Lower leg skin (tissue), 4 donors: ENCODE measurements at regions not wholly inside any gene's neighbourhood (a gene's known extent, or its start where the extent isn't known, plus 50 kb on each side); places are given as distances from the start of the nearest gene placed in this dataset.

Experiments
- DNase-seq, 2 donors: peaks; one replicate each; pipeline ENCODE4 v3.0.0-alpha.2; 2019; ENCODE audit warnings: low spot score in 2 of 2
- H3K4me3 ChIP-seq: fragments of 200-600 bp; sonication (generic); 2 replicates; pipeline ENCODE4 v1.5.1; 2017; ENCODE audit warnings: mild to moderate bottlenecking, low read depth; ENCODE audit not compliant: poor library complexity, severe bottlenecking
- CTCF ChIP-seq, 3 donors: fragments of 450-650 bp; IDR thresholded peaks; one replicate each; pipeline ENCODE4 v1.5.1; 2016; ENCODE audit warnings: antibody characterized with exemption in 3 of 3, mild to moderate bottlenecking in 3 of 3, moderate library complexity in 2 of 3
- POLR2A ChIP-seq, 2 donors: fragments of 450-650 bp; IDR thresholded peaks; one replicate each; pipeline ENCODE4 v1.6.1; 2016 to 2017; ENCODE audit warnings: antibody characterized with exemption in 2 of 2, mild to moderate bottlenecking in 1 of 2, moderate library complexity in 1 of 2
- WGBS, 2 donors: methylation state at CpG; one replicate each; pipeline ENCODE4 v1.1.5; 2018; 5-methylcytosine and 5-hydroxymethylcytosine counted together
- intact Hi-C: fragments of 100-400 bp; cut with DNase I; formaldehyde crosslinking; loops from one replicate; pipeline ENCODE4 v1.15.0; 2023; ENCODE audit warnings: low total_unique reads

- no peak overlapping the region for H3K4me3 ChIP-seq
- 87 to 90% methylated on average over 3 of the region's 3 CpGs for WGBS, 2 donors
- no peak for DNase-seq
- TF ChIP-seq CTCF (IDR thresholded peaks at IDR 0.05) (no peak), POLR2A (IDR thresholded peaks at IDR 0.05) (no peak)
- intact Hi-C loops, result no loop called here
These were observed 453.2 kb upstream of the PIK3C3 start for GRCh38 chr18:41501848-41502247.

GRCh38 chr18:41499345-41499744 lies 455.7 kb upstream of the PIK3C3 start:
- no peak overlapping the region for H3K4me3 ChIP-seq
- intact Hi-C loops, result no loop called here
- TF ChIP-seq POLR2A (IDR thresholded peaks at IDR 0.05), result no peak
- no peak for TF ChIP-seq CTCF (IDR thresholded peaks at IDR 0.05)
- no peak for DNase-seq
- WGBS, 2 donors, result 59 to 71% methylated on average over 1 of the region's 1 CpG

- 91 to 96% methylated on average over 1 of the region's 1 CpG for WGBS, 2 donors
- DNase-seq, result no peak
- no peak for TF ChIP-seq POLR2A (IDR thresholded peaks at IDR 0.05)
- no peak for TF ChIP-seq CTCF (IDR thresholded peaks at IDR 0.05)
These were observed 464.2 kb upstream of the PIK3C3 start for GRCh38 chr18:41490861-41491260.

GRCh38 chr18:41486575-41486974 lies 468.5 kb upstream of the PIK3C3 start:
- 52 to 62% methylated on average over 1 of the region's 1 CpG for WGBS, 2 donors
- DNase-seq, result no peak
- TF ChIP-seq CTCF (IDR thresholded peaks at IDR 0.05), result no peak
- TF ChIP-seq POLR2A (IDR thresholded peaks at IDR 0.05), result no peak
- H3K4me3 ChIP-seq, result no peak overlapping the region
- intact Hi-C loops, result no loop called here

More at GRCh38 chr18:41490861-41491260, 464.2 kb upstream of the PIK3C3 start:
- no peak overlapping the region for H3K4me3 ChIP-seq
- intact Hi-C loops, result no loop called here

GRCh38 chr18:41484069-41484468 lies 471.0 kb upstream of the PIK3C3 start:
- intact Hi-C loops, result no loop called here
- H3K4me3 ChIP-seq, result no peak overlapping the region
- TF ChIP-seq POLR2A (IDR thresholded peaks at IDR 0.05) (no peak), CTCF (IDR thresholded peaks at IDR 0.05) (no peak)
- no peak for DNase-seq
- 77 to 92% methylated on average over 1 of the region's 1 CpG for WGBS, 2 donors

GRCh38 chr18:41482501-41482900 lies 472.5 kb upstream of the PIK3C3 start:
- TF ChIP-seq POLR2A (IDR thresholded peaks at IDR 0.05) (no peak), CTCF (IDR thresholded peaks at IDR 0.05) (no peak)
- H3K4me3 ChIP-seq, result no peak overlapping the region
- intact Hi-C loops, result no loop called here
- WGBS, 2 donors, result 64 to 86% methylated on average over 4 of the region's 4 CpGs
- no peak for DNase-seq
